Mesendoderm (in vitro differentiated cells): ENCODE measurements at regions not wholly inside any gene's neighbourhood (a gene's known extent, or its start where the extent isn't known, plus 50 kb on each side); places are given as distances from the start of the nearest gene placed in this dataset.

Experiments
- DNase-seq: peaks from one replicate; pipeline ENCODE4 v3.0.0; 2013
- H2AK5ac ChIP-seq: 2 replicates; pipeline ENCODE4 v1.6.1; 2013; ENCODE audit warnings: low read length, inconsistent platforms
- H2BK120ac ChIP-seq: 2 replicates; pipeline ENCODE4 v1.6.1; 2013; ENCODE audit warnings: low read depth, mild to moderate bottlenecking, low read length, moderate library complexity, mixed read lengths
- H2BK15ac ChIP-seq: replicated peaks from 2 replicates; pipeline ENCODE4 v1.6.1; 2013; ENCODE audit warnings: low read depth, mild to moderate bottlenecking, moderate library complexity
- H2BK5ac ChIP-seq: 2 replicates; pipeline ENCODE4 v1.6.1; 2013; ENCODE audit warnings: low read length, inconsistent platforms
- H3K18ac ChIP-seq: 2 replicates; pipeline ENCODE4 v1.6.1; 2013; ENCODE audit warnings: mild to moderate bottlenecking, low read length, mixed read lengths
- H3K23ac ChIP-seq: one replicate; pipeline ENCODE4 v1.6.1; 2013; ENCODE audit warnings: low read length
- H3K27ac ChIP-seq: 2 replicates; pipeline ENCODE4 v1.5.1; 2013; ENCODE audit warnings: low read depth, mild to moderate bottlenecking, inconsistent platforms, low read length, moderate library complexity
- H3K27me3 ChIP-seq: 2 replicates; pipeline ENCODE4 v1.6.1; 2013; ENCODE audit warnings: low read length, control low read depth, mild to moderate bottlenecking, inconsistent platforms; ENCODE audit not compliant: insufficient read depth, poor library complexity
- H3K36me3 ChIP-seq: 2 replicates; pipeline ENCODE4 v1.6.1; 2013; ENCODE audit warnings: low read length, inconsistent platforms; ENCODE audit not compliant: control insufficient read depth, insufficient read depth
- H3K4ac ChIP-seq: one replicate; pipeline ENCODE4 v1.6.1; 2013; ENCODE audit warnings: low read depth, mild to moderate bottlenecking, low read length, moderate library complexity
- H3K4me1 ChIP-seq: 2 replicates; pipeline ENCODE4 v1.6.1; 2013; ENCODE audit warnings: low read depth, low read length, inconsistent platforms; ENCODE audit not compliant: control insufficient read depth
- H3K4me2 ChIP-seq: 2 replicates; pipeline ENCODE4 v1.6.1; 2013; ENCODE audit warnings: low read length
- H3K4me3 ChIP-seq: 2 replicates; pipeline ENCODE4 v1.5.1; 2013; ENCODE audit warnings: mild to moderate bottlenecking, low read length
- H3K56ac ChIP-seq: one replicate; pipeline ENCODE4 v1.6.1; 2013; ENCODE audit warnings: low read length
- H3K79me1 ChIP-seq: 2 replicates; pipeline ENCODE4 v1.6.1; 2013; ENCODE audit warnings: low read length, inconsistent platforms
- H3K79me2 ChIP-seq: 2 replicates; pipeline ENCODE4 v1.6.1; 2013; ENCODE audit warnings: mild to moderate bottlenecking, low read length; ENCODE audit not compliant: control insufficient read depth, insufficient read depth
- H3K9ac ChIP-seq: 2 replicates; pipeline ENCODE4 v1.6.1; 2013; ENCODE audit warnings: low read length, inconsistent platforms
- H4K5ac ChIP-seq: one replicate; pipeline ENCODE4 v1.6.1; 2013; ENCODE audit warnings: low read length
- H4K8ac ChIP-seq: one replicate; pipeline ENCODE4 v1.6.1; 2013; ENCODE audit warnings: low read depth, mild to moderate bottlenecking, control low read depth, low read length, moderate library complexity
- WGBS: extraction: QIAGEN DNeasy Blood & Tissue Kit; methylation state at CpG from one replicate; pipeline ENCODE4 v1.1.7; 2013; ENCODE audit warnings: low lambda C conversion rate, missing lambda C conversion rate; ENCODE audit not compliant: insufficient coverage; ENCODE audit errors: extremely low coverage; 5-methylcytosine and 5-hydroxymethylcytosine counted together

- Histone ChIP-seq H3K4me3 (no peak overlapping the region), H4K8ac (no peak overlapping the region), H2BK5ac (no peak overlapping the region), H2BK120ac (no peak overlapping the region), H4K5ac (no peak overlapping the region), H3K4me1 (no peaks in the 10 kb centered on the region), H2AK5ac (no peak overlapping the region), H3K4ac (no peak overlapping the region), H3K27me3 (no peaks in the 10 kb centered on the region), H3K36me3 (no peaks in the 10 kb centered on the region), H3K18ac (no peak overlapping the region), H3K56ac (no peak overlapping the region), H3K9ac (no peak overlapping the region), H2BK15ac (no peak overlapping the region), H3K23ac (no peak overlapping the region), H3K27ac (no peak overlapping the region), H3K79me1 (no peaks in the 10 kb centered on the region), H3K79me2 (no peaks in the 10 kb centered on the region), H3K4me2 (no peak overlapping the region)
- no peak for DNase-seq
- WGBS = no CpG with 5 or more reads among the region's 7 CpGs
These were observed 97.0 kb upstream of the F13A1 start for GRCh38 chr6:6417475-6417874.

GRCh38 chr6:6418421-6418820, 98.0 kb upstream of the F13A1 start:
- H4K5ac ChIP-seq = no peak overlapping the region

GRCh38 chr6:6420107-6420506, 99.6 kb upstream of the F13A1 start:
- no peak overlapping the region for H3K56ac ChIP-seq
- no peak overlapping the region for H3K23ac ChIP-seq
- H3K79me1 ChIP-seq = no peaks in the 10 kb centered on the region
- H3K79me2 ChIP-seq = no peaks in the 10 kb centered on the region
- no peak overlapping the region for H2BK15ac ChIP-seq
- H3K9ac ChIP-seq = no peak overlapping the region
- no peak overlapping the region for H2BK5ac ChIP-seq
- DNase-seq = no peak
- no peak overlapping the region for H4K5ac ChIP-seq
- no peaks in the 10 kb centered on the region for H3K36me3 ChIP-seq
- H3K4me2 ChIP-seq = no peak overlapping the region
- no CpG with 5 or more reads among the region's 1 CpG for WGBS
- no peak overlapping the region for H3K18ac ChIP-seq
- H2BK120ac ChIP-seq = no peak overlapping the region
- H3K4me1 ChIP-seq = no peaks in the 10 kb centered on the region
- H3K4ac ChIP-seq = no peak overlapping the region
- no peak overlapping the region for H2AK5ac ChIP-seq
- H3K27ac ChIP-seq = no peak overlapping the region
- no peak overlapping the region for H3K4me3 ChIP-seq
- no peaks in the 10 kb centered on the region for H3K27me3 ChIP-seq
- H4K8ac ChIP-seq = no peak overlapping the region

More at GRCh38 chr6:6418421-6418820, 98.0 kb upstream of the F13A1 start:
- no peak overlapping the region for H2BK120ac ChIP-seq
- H3K79me2 ChIP-seq = no peaks in the 10 kb centered on the region
- no peaks in the 10 kb centered on the region for H3K79me1 ChIP-seq
- no peak overlapping the region for H2BK5ac ChIP-seq
- WGBS = no CpG with 5 or more reads among the region's 3 CpGs
- no peaks in the 10 kb centered on the region for H3K36me3 ChIP-seq
- H3K23ac ChIP-seq = no peak overlapping the region
- no peak overlapping the region for H3K56ac ChIP-seq
- no peak overlapping the region for H3K18ac ChIP-seq
- H3K4ac ChIP-seq = no peak overlapping the region
- H2BK15ac ChIP-seq = no peak overlapping the region
- no peak overlapping the region for H3K4me3 ChIP-seq
- H3K27me3 ChIP-seq = no peaks in the 10 kb centered on the region
- H3K4me2 ChIP-seq = no peak overlapping the region
- no peak overlapping the region for H2AK5ac ChIP-seq
- H4K8ac ChIP-seq = no peak overlapping the region
- no peak for DNase-seq
- H3K4me1 ChIP-seq = no peaks in the 10 kb centered on the region
- no peak overlapping the region for H3K27ac ChIP-seq
- no peak overlapping the region for H3K9ac ChIP-seq

GRCh38 chr6:6434151-6434550, 113.7 kb upstream of the F13A1 start:
- no peak overlapping the region for H4K8ac ChIP-seq
- no peak overlapping the region for H3K4me2 ChIP-seq
- no peaks in the 10 kb centered on the region for H3K79me1 ChIP-seq
- no peak overlapping the region for H3K56ac ChIP-seq
- no CpG with 5 or more reads among the region's 2 CpGs for WGBS
- H3K27me3 ChIP-seq = no peaks in the 10 kb centered on the region
- no peak overlapping the region for H2BK120ac ChIP-seq
- no peak overlapping the region for H3K18ac ChIP-seq
- no peaks in the 10 kb centered on the region for H3K79me2 ChIP-seq
- no peak overlapping the region for H2BK15ac ChIP-seq
- H3K4ac ChIP-seq = no peak overlapping the region
- no peak overlapping the region for H2BK5ac ChIP-seq
- H3K4me3 ChIP-seq = no peak overlapping the region
- no peak for DNase-seq
- H2AK5ac ChIP-seq = no peak overlapping the region
- H3K27ac ChIP-seq = no peak overlapping the region
- no peak overlapping the region for H3K9ac ChIP-seq
- no peaks in the 10 kb centered on the region for H3K4me1 ChIP-seq
- H4K5ac ChIP-seq = no peak overlapping the region
- H3K36me3 ChIP-seq = no peaks in the 10 kb centered on the region
- H3K23ac ChIP-seq = no peak overlapping the region

GRCh38 chr6:6434723-6435122, 114.3 kb upstream of the F13A1 start:
- H3K56ac ChIP-seq = no peak overlapping the region
- H3K27me3 ChIP-seq = no peaks in the 10 kb centered on the region
- no peak overlapping the region for H3K9ac ChIP-seq
- no peak overlapping the region for H3K27ac ChIP-seq
- no peak overlapping the region for H4K8ac ChIP-seq
- no peak overlapping the region for H3K4me2 ChIP-seq
- no peak overlapping the region for H3K4ac ChIP-seq
- H2BK120ac ChIP-seq = no peak overlapping the region
- no CpG with 5 or more reads among the region's 1 CpG for WGBS
- no peaks in the 10 kb centered on the region for H3K79me2 ChIP-seq
- no peak overlapping the region for H2BK15ac ChIP-seq
- DNase-seq = no peak
- no peaks in the 10 kb centered on the region for H3K4me1 ChIP-seq
- no peaks in the 10 kb centered on the region for H3K36me3 ChIP-seq
- H3K4me3 ChIP-seq = no peak overlapping the region
- no peak overlapping the region for H3K23ac ChIP-seq
- H3K18ac ChIP-seq = no peak overlapping the region
- H3K79me1 ChIP-seq = no peaks in the 10 kb centered on the region
- no peak overlapping the region for H4K5ac ChIP-seq
- no peak overlapping the region for H2AK5ac ChIP-seq
- no peak overlapping the region for H2BK5ac ChIP-seq

- no CpG with 5 or more reads among the region's 4 CpGs for WGBS
- no peak overlapping the region for H3K23ac ChIP-seq
These were observed 115.9 kb upstream of the F13A1 start for GRCh38 chr6:6436366-6436765.

More at GRCh38 chr6:6436366-6436765, 115.9 kb upstream of the F13A1 start:
- Histone ChIP-seq H3K4me1 (no peaks in the 10 kb centered on the region), H3K4me3 (no peak overlapping the region), H3K36me3 (no peaks in the 10 kb centered on the region), H3K9ac (no peak overlapping the region), H2AK5ac (no peak overlapping the region), H3K79me1 (no peaks in the 10 kb centered on the region), H3K27ac (no peak overlapping the region), H4K8ac (no peak overlapping the region), H3K4me2 (no peak overlapping the region), H3K56ac (no peak overlapping the region), H3K4ac (no peak overlapping the region), H2BK15ac (no peak overlapping the region), H4K5ac (no peak overlapping the region), H3K18ac (no peak overlapping the region), H3K27me3 (no peaks in the 10 kb centered on the region), H2BK5ac (no peak overlapping the region), H2BK120ac (no peak overlapping the region), H3K79me2 (no peaks in the 10 kb centered on the region)
- no peak for DNase-seq
